Amniotic stem cell (primary cell): ENCODE measurements at regions not wholly inside any gene's neighbourhood (a gene's known extent, or its start where the extent isn't known, plus 50 kb on each side); places are given as distances from the start of the nearest gene placed in this dataset.
"Not testable (repeated sequence)": the region's sequence is repeated elsewhere in the genome, so short reads cannot be mapped to it uniquely, and the experiment has no call there.

Experiments
- DNase-seq: peaks from one replicate; lab custom pipeline; 2025; lab: John Stamatoyannopoulos, UW

- DNase-seq, result no peak
Measured at GRCh38 chr5:36529142-36529541, 77.3 kb upstream of the SLC1A3 start.

- no peak for DNase-seq
Measured at GRCh38 chr5:36530215-36530614, 76.2 kb upstream of the SLC1A3 start.

GRCh38 chr5:36531401-36531800 lies 75.0 kb upstream of the SLC1A3 start:
- DNase-seq, result no peak

GRCh38 chr5:36535378-36535777 lies 71.0 kb upstream of the SLC1A3 start:
- no peak for DNase-seq

DNA sequence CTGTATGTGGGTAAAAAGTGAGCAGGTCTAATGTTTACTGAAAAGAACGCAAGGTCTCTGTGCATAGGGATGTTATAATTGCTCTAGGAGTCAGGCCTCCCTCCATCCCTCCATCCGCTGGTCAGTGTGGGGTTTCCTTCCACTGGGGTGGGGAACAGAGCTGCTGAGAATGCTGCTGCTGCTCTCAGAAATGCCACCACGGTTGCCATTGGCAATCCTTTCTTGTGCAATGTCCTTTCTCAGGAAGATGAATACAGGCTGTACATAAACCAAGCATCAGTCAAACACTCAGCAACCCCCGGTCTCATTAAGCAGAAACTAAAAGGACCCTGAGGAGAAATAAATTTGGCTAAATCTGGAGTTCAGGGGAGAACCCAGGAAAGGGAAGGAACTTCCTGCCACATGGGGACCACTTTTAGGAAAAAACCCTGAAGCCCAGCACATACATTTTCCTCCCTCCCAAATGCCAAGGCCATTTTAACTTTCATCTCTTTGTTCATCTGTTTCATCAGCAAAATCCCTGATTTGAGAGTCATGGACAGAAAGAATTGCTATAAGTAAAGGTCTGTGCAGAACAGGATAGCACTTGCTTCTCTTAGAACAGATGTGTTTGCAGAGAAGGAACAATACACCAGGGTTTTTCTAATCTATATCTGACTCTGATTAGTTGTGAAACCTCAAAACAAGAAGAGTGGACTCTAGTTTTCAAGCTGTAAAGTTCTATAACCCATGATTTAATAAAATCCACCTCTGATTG lies 70.4 kb upstream of the SLC1A3 start:
- no peak for DNase-seq

DNA sequence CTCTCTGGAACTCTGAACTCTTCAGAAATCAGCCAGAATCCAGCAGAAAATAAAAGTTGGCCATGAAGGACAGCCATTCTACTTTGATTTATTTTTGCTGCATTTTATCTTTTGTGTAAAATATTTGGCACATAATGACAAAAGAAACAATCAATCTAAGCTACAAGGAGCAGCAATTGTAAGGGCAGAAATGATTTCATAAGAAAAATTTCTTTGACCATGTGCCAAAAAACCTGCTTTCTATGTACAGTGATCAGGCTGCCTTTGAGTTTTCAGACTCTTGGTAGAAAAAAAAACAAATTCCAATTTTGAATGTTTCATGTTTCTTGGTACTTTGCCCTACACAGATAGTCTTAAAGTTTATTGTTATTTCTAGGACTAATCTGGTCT lies 69.8 kb upstream of the SLC1A3 start:
- no peak for DNase-seq

GRCh38 chr5:36537724-36538123 lies 68.7 kb upstream of the SLC1A3 start:
- DNase-seq, result no peak

DNA sequence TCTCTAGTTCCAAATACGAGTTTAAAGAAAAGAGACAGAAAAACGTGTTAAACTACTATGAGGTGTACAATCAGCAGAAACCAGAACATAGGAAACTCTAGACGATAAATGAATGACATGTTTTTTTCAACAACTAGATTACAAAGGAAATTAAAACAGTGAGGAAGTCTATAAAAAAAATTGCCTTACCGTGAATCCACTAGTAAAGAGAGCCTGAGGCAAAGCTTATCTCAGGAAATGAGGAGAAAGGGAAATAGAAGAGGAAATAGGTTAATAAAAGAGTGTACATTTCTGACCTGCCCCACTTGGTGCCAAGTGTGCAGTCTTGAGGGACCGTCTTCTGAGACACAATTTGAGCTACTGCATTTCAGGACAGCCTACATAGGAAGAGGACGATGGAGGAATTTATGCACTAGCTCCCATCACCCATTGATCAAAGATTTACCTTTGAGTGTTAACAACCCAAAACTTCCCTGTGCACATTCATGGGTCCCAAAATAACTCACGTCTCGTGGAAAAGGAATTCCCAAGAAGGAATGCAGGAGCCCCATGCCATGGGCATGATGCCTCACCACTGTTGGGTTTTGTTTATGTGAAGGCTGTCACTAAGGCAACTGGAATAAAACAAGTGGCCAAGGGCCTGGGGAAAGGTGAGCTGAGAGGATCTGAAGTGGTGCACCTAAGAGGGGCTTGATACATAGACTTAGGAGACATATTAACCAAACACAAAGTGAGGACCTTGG lies 53.6 kb upstream of the SLC1A3 start:
- DNase-seq, result no peak

GRCh38 chr5:36555035-36555434 lies 51.4 kb upstream of the SLC1A3 start:
- DNase-seq, result not testable (repeated sequence)
